Renal cortical epithelial cell (primary cell): ENCODE measurements at regions not wholly inside any gene's neighbourhood (a gene's known extent, or its start where the extent isn't known, plus 50 kb on each side); places are given as distances from the start of the nearest gene placed in this dataset.

ENCODE experiments used
- DNase-seq: peaks from one replicate; pipeline ENCODE4 v3.0.0-alpha.2; 2011; ENCODE audit warnings: low read depth

GRCh38 chr6:23357185-23357766 is 768.7 kb upstream of the NRSN1 start:
- no peak for DNase-seq

GRCh38 chr6:23365732-23366131 is 760.3 kb upstream of the NRSN1 start:
- no peak for DNase-seq

- no peak for DNase-seq
These were observed 758.7 kb upstream of the NRSN1 start for GRCh38 chr6:23367311-23367710.

DNA sequence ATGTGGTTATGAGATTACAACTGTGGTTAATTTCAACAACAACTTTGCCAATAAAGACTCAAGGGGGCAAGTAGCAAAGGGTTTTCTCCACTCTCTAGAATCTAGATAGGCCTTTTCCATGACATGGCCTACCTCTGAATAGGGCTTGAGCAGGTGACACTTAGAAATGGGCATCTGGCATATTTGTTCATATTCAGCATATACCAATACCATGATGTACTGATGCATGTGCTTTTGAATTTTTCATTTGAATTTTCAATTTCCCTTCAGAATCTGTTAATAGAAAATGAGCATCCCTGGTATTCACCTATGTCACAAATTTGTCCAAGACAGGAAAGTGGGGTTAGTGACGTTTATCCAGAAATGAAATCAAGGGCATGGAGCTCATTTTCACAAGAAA is 757.5 kb upstream of the NRSN1 start:
- DNase-seq, result no peak

GRCh38 chr6:23370051-23370450 is 756.0 kb upstream of the NRSN1 start:
- DNase-seq, result no peak

DNA sequence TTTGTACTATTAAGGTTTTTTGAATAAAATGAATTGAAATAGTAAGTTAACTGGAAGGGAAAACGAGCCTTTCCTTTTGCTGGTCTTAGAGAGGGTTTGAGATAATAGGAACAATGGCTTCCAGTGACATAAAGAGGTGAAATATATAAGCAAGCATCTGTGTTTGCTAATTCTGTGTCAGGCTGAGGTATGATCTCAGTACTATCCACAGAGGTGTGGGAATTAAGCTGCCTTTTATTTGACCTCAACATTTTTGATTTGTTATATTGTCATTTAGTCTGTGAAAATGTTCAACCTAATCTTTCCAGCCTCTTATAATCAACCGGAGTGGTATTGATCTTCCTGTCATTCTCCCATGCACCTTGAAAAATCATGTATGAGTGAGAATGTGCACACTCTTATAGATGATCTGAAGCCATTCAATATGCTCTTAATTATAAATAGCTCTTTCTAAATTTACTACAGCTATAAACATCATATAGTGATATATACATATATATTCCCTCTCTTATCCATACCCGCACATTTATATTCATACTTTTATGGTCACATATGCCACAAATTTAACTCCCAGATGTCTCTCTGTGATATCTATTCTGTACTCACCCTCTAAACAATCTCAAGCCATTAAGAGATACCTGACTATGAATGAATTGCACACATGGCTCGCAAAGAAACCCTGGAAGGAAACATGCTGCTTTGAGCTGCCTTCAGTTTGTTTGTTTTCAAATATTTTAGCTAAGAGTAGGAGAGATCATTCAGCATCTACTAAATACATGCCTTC is 754.7 kb upstream of the NRSN1 start:
- DNase-seq, result no peak

- no peak for DNase-seq
These were observed 748.2 kb upstream of the NRSN1 start for GRCh38 chr6:23377830-23378229.

- DNase-seq, result no peak
These were observed 745.5 kb upstream of the NRSN1 start for GRCh38 chr6:23380465-23380864.

- DNase-seq, result no peak
These were observed 737.8 kb upstream of the NRSN1 start for GRCh38 chr6:23388086-23388783.

GRCh38 chr6:23389386-23389785 is 736.6 kb upstream of the NRSN1 start:
- no peak for DNase-seq

- no peak for DNase-seq
These were observed 735.8 kb upstream of the NRSN1 start for GRCh38 chr6:23390221-23390620.

- no peak for DNase-seq
These were observed 731.3 kb upstream of the NRSN1 start for GRCh38 chr6:23394681-23395080.

- DNase-seq, result no peak
These were observed 730.6 kb upstream of the NRSN1 start for GRCh38 chr6:23395381-23395780.

- DNase-seq, result no peak
These were observed 729.1 kb upstream of the NRSN1 start for GRCh38 chr6:23396949-23397348.

GRCh38 chr6:23403460-23403859 is 722.6 kb upstream of the NRSN1 start:
- DNase-seq, result no peak

DNA sequence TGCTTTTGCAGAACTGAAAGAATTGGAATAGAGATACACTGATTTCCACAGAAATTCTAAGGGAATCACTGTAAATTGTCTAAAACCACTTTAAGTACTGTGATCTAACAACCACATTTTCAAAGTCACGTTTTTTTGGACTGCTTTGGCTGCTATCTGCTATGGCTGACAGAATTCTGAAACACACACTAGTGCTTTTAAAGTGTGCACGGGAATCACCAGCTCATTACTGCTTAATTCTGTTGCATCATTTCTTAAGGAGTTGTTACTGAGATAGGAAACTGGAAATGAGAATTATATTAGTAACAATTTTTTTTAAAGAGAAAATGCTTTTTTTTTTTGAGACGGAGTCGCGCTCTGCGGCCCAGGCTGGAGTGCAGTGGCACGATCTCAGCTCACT is 716.5 kb upstream of the NRSN1 start:
- DNase-seq, result no peak

DNA sequence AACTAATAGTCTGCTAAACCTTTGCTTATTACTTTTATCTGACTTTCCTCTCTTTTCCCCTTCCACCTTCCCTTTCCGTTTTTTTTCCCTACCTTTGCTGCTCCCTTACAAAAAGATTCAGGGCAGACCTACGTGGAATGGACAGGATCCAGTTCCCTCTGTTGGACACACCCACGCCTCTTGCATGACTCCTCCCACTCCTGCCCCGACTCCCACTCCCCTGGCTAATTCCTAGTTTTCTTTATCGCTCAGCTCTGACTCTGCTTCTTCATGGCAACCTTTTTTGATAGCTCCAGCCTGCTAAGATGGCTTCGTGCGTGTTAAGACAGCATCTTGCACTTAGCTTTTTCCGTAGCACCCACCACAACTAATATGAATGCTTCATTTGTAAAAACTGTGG is 715.6 kb upstream of the NRSN1 start:
- no peak for DNase-seq

DNA sequence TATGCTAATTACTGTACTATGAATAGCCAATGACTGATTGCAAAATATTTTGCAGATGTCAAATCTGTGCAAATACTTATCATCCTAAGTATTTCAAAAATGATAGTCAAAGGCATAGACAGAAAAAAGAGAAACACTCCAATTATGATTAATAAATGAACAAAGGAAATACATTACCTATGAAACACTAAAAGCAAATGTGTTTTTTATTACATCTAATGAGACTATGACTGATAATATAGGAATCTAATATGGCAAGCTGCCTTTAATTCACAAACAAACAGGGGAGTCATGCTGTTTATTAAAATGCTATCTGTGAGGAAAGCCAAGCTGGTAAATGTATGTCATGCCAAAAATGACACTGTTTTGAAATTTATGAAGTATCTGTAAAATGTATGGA is 713.2 kb upstream of the NRSN1 start:
- no peak for DNase-seq

- DNase-seq, result no peak
These were observed 712.5 kb upstream of the NRSN1 start for GRCh38 chr6:23413327-23414050.

DNA sequence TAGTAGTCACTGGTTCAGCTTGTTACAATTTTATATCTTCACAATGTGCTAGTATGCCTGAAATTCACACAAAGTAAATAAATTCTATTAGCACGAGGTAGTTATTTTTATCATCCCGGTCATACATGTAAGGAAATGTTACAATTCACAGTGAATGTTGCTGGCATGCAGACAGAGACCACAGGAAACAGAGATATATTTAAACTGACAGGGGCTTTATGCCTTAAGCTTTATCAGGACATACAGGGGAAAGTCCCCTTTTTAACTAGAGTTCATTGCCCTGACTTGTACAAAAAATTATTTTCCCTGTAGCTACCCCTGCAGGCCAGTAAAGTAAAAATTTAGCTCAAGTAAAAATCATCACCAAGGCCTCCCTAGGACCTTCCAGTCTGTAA is 712.0 kb upstream of the NRSN1 start:
- DNase-seq, result peak; percentile 30

DNA sequence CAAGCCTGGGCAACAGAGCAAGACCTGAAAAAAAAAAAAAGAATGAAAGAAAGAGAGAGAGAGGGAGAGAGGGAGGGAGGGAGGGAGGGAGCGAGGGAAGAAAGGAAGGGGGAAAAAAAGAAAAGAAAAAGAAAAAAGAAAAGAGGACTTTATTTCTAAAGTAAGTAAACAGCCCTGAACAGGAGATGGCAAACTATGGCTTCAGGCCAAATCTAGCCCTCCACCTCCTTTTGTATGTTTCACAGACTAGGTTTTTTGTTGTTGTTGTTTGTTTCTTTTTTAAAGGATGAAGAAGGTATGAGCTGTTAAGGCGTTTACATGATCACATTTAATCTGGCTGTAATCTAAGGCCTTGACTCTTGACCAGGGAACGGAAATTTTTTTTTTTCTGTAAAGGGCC is 711.1 kb upstream of the NRSN1 start:
- DNase-seq, result no peak

DNA sequence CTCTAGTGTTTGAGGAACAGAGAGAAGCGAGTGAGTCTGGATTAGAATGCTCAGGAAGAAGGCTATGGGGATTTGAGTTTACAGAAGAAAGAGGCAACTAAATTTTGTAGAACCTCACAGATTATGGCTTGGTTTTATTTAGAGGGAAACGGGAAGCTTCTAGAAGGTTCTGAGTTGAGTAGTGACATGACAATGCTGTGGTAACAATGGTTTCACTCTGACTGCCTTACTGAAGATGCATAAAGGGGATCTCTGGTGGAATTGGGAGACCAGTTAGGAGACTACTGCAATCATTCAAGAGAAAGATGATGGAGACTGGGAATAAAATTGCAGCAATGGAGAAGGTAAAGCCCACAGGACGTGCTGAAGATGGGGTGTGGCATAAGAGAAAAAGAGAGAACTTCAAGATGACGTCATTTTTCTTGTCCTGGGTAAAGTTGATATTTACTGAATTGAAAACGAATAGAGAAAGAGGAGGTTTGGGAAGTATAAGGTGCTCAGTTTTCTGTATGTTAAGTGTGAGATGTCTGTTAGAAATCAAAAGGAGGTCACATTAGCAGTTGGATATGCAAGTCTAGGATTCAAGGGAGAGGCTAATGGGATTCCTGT is 710.1 kb upstream of the NRSN1 start:
- DNase-seq, result no peak
